ENCODE measurements at regions not wholly inside any gene's neighbourhood (a gene's known extent, or its start where the extent isn't known, plus 50 kb on each side); places are given as distances from the start of the nearest gene placed in this dataset.

GRCh38 chr5:51846015-51846414 lies 462.8 kb downstream of the ISL1 start:
- no peak for DNase-seq
- Mint-ChIP-seq H3K27ac (no peak overlapping the region), H3K9me3 (peaks cover 5% of the 10 kb centered on the region), H3K4me3 (no peak overlapping the region), H3K4me1 (no peaks in the 10 kb centered on the region), H3K36me3 (ENCODE audit: low read depth) (no peaks in the 10 kb centered on the region), H3K27me3 (ENCODE audit: low read depth, poor library complexity) (no peaks in the 10 kb centered on the region)
- TF ChIP-seq CTCF (IDR thresholded peaks at IDR 0.05) = no peak

GRCh38 chr5:51859624-51860023 lies 476.4 kb downstream of the ISL1 start:
- Mint-ChIP-seq H3K27me3 (ENCODE audit: low read depth, poor library complexity) (no peaks in the 10 kb centered on the region), H3K9me3 (no peaks in the 10 kb centered on the region), H3K27ac (no peak overlapping the region), H3K4me1 (peaks cover 7% of the 10 kb centered on the region), H3K36me3 (ENCODE audit: low read depth) (no peaks in the 10 kb centered on the region), H3K4me3 (no peak overlapping the region)
- no peak for DNase-seq
- no peak for TF ChIP-seq CTCF (IDR thresholded peaks at IDR 0.05)

GRCh38 chr5:51860532-51861018 lies 477.3 kb downstream of the ISL1 start:
- Mint-ChIP-seq H3K27me3 (ENCODE audit: low read depth, poor library complexity) (no peaks in the 10 kb centered on the region), H3K36me3 (ENCODE audit: low read depth) (no peaks in the 10 kb centered on the region), H3K4me3 (no peak overlapping the region)

GRCh38 chr5:51872144-51872543 lies 488.9 kb downstream of the ISL1 start:
- no peak for TF ChIP-seq CTCF (IDR thresholded peaks at IDR 0.05)

More at GRCh38 chr5:51860532-51861018, 477.3 kb downstream of the ISL1 start:
- Mint-ChIP-seq H3K27ac (no peak overlapping the region), H3K9me3 (no peaks in the 10 kb centered on the region), H3K4me1 (peaks cover 7% of the 10 kb centered on the region)
- no peak for DNase-seq
- TF ChIP-seq CTCF (IDR thresholded peaks at IDR 0.05) = no peak

GRCh38 chr5:51881901-51882300 lies 498.7 kb downstream of the ISL1 start:
- TF ChIP-seq CTCF (IDR thresholded peaks at IDR 0.05) = no peak
- no peak for DNase-seq
- Mint-ChIP-seq H3K36me3 (ENCODE audit: low read depth) (no peaks in the 10 kb centered on the region), H3K27ac (no peak overlapping the region), H3K4me3 (no peak overlapping the region), H3K9me3 (no peaks in the 10 kb centered on the region), H3K4me1 (peaks cover 11% of the 10 kb centered on the region), H3K27me3 (ENCODE audit: low read depth, poor library complexity) (peaks cover 11% of the 10 kb centered on the region)

More at GRCh38 chr5:51872144-51872543, 488.9 kb downstream of the ISL1 start:
- Mint-ChIP-seq H3K27me3 (ENCODE audit: low read depth, poor library complexity) (no peaks in the 10 kb centered on the region), H3K27ac (no peak overlapping the region), H3K4me3 (no peak overlapping the region), H3K4me1 (no peaks in the 10 kb centered on the region), H3K9me3 (peaks cover 23% of the 10 kb centered on the region), H3K36me3 (ENCODE audit: low read depth) (no peaks in the 10 kb centered on the region)
- DNase-seq = no peak

GRCh38 chr5:51882647-51883046 lies 499.4 kb downstream of the ISL1 start:
- Mint-ChIP-seq H3K4me3 (no peak overlapping the region), H3K36me3 (ENCODE audit: low read depth) (no peaks in the 10 kb centered on the region), H3K9me3 (no peaks in the 10 kb centered on the region), H3K4me1 (peaks cover 11% of the 10 kb centered on the region), H3K27ac (no peak overlapping the region), H3K27me3 (ENCODE audit: low read depth, poor library complexity) (peaks cover 11% of the 10 kb centered on the region)
- TF ChIP-seq CTCF (IDR thresholded peaks at IDR 0.05) = no peak
- peak; percentile 42 for DNase-seq

Measured in nephron progenitor cell (in vitro differentiated cells).